GM19452 (cell line): ENCODE measurements at regions not wholly inside any gene's neighbourhood (a gene's known extent, or its start where the extent isn't known, plus 50 kb on each side); places are given as distances from the start of the nearest gene placed in this dataset.

Experiments
- ATAC-seq: cut with Tn5 transposase; IDR thresholded peaks from one replicate; pipeline ENCODE4 v1.9.1; 2021; ENCODE audit not compliant: unreplicated experiment

GRCh38 chr13:102940143-102940542, 94.3 kb downstream of the ERCC5 start:
- no peak for ATAC-seq

GRCh38 chr13:102935896-102936321, 90.1 kb downstream of the ERCC5 start:
- ATAC-seq, result peak; percentile 60

GRCh38 chr13:102933523-102933922, 87.7 kb downstream of the ERCC5 start:
- ATAC-seq, result no peak

- ATAC-seq, result no peak
Measured at GRCh38 chr13:102933122-102933521, 87.3 kb downstream of the ERCC5 start.

- ATAC-seq, result no peak
Measured at GRCh38 chr13:102932331-102932730, 86.5 kb downstream of the ERCC5 start.

GRCh38 chr13:102930566-102930965, 84.7 kb downstream of the ERCC5 start:
- no peak for ATAC-seq

GRCh38 chr13:102928941-102929675, 83.3 kb downstream of the ERCC5 start:
- no peak for ATAC-seq
